Small intestine (tissue), 7 donors: ENCODE measurements at regions not wholly inside any gene's neighbourhood (a gene's known extent, or its start where the extent isn't known, plus 50 kb on each side); places are given as distances from the start of the nearest gene placed in this dataset.
"Not testable (repeated sequence)": the region's sequence is repeated elsewhere in the genome, so short reads cannot be mapped to it uniquely, and the experiment has no call there.

Experiments used
- DNase-seq, 2 donors: peaks; one replicate each; pipeline versions ENCODE4 v3.0.0 to v3.0.0-alpha.2; 2013
- FAIRE-seq: peaks from 2 replicates; lab custom pipeline; 2012; peaks lifted over from hg19 to GRCh38; lab: Jason Lieb, UNC
- H3K27ac ChIP-seq, 3 donors: one replicate each; pipeline ENCODE4 v1.5.1; 2013; ENCODE audit warnings: low read length in 2 of 3, mild to moderate bottlenecking in 2 of 3, control low read depth in 1 of 3, inconsistent platforms in 1 of 3, low read depth in 1 of 3, moderate library complexity in 1 of 3
- H3K27me3 ChIP-seq, 3 donors: one replicate each; pipeline ENCODE4 v1.6.1; 2013; ENCODE audit warnings: low read length in 3 of 3, inconsistent platforms in 1 of 3; ENCODE audit not compliant: control insufficient read depth in 3 of 3, insufficient read depth in 3 of 3
- H3K36me3 ChIP-seq, 3 donors: one replicate each; pipeline ENCODE4 v1.6.1; 2013; ENCODE audit warnings: low read length in 3 of 3, inconsistent platforms in 1 of 3, low read depth in 1 of 3, mild to moderate bottlenecking in 1 of 3, moderate library complexity in 1 of 3; ENCODE audit not compliant: control insufficient read depth in 3 of 3, insufficient read depth in 2 of 3
- H3K4me1 ChIP-seq, 3 donors: one replicate each; pipeline ENCODE4 v1.6.1; 2013; ENCODE audit warnings: low read length in 2 of 3, inconsistent platforms in 1 of 3, low read depth in 1 of 3, mild to moderate bottlenecking in 1 of 3, moderate library complexity in 1 of 3; ENCODE audit not compliant: control insufficient read depth in 3 of 3, insufficient read depth in 2 of 3
- H3K4me3 ChIP-seq, 3 donors: one replicate each; pipeline ENCODE4 v1.5.1; 2013; ENCODE audit warnings: low read length in 3 of 3, control low read depth in 1 of 3, inconsistent platforms in 1 of 3, low read depth in 1 of 3, mild to moderate bottlenecking in 1 of 3, moderate library complexity in 1 of 3
- H3K9me3 ChIP-seq, 2 donors: one replicate each; pipeline ENCODE4 v1.6.1; 2013; ENCODE audit warnings: low read depth in 1 of 2, low read length in 1 of 2; ENCODE audit not compliant: control insufficient read depth in 2 of 2, insufficient read depth in 1 of 2
- WGBS, 3 donors: extraction: QIAGEN DNeasy Blood & Tissue Kit; methylation state at CpG; one replicate each; pipeline ENCODE4 v1.1.7; 2013; 5-methylcytosine and 5-hydroxymethylcytosine counted together
- donor health status: healthy with polysubstance abuse.
- donor health status: control.
- donor health status: control.
- donor health status: Bipolar disorder and iron deficiency.
- donor health status: healthy.

DNA sequence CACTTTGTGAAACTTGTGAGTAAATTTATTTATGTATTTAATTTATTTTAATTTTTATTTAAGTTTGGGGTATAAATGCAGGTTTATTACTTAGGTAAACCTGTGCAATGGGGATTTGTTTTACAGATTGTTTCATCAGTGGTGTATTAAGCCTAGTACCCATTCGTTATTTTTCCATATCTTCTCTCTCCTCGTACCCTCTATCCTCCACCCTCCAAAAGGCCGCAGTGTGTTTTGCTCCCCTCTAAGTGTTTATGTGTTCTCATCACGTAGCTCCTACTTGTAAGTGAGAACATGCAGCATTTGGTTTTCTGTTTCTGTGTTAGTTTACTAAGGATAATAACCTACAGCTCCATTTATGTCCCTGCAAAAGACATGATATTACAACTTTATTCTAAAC is 145.4 kb upstream of the SMIM30 start:
- H3K27ac ChIP-seq, result no peak overlapping the region
- H3K4me1 ChIP-seq, result no peaks in the 10 kb centered on the region
- FAIRE-seq, result no peak
- 75 to 83% (median 83%) methylated on average over 4 of the region's 4 CpGs for WGBS, 3 donors
- H3K9me3 ChIP-seq, result peaks cover 0 to 12% of the 10 kb centered on the region in 2 donors
- H3K36me3 ChIP-seq, result no peaks in the 10 kb centered on the region
- DNase-seq, result no peak
- H3K27me3 ChIP-seq, result no peaks in the 10 kb centered on the region
- no peak overlapping the region for H3K4me3 ChIP-seq

DNA sequence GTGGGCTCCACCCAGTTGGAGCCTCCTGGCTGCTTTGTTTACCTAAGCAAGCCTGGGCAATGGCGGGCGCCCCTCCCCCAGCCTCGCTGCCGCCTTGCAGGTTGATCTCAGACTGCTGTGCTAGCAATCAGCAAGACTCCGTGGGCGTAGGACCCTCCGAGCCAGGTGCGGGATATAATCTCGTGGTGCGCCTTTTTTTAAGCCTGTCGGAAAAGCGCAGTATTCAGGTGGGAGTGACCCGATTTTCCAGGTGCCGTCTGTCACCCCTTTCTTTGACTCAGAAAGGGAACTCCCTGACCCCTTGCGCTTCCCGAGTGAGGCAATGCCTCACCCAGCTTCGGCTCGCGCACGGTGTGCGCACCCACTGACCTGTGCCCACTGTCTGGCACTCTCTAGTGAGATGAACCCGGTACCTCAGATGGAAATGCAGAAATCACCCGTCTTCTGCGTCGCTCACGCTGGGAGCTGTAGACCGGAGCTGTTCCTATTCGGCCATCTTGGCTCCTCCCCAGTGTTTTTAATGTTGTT is 144.9 kb upstream of the SMIM30 start:
- H3K9me3 ChIP-seq, H3K36me3 ChIP-seq, DNase-seq, H3K27me3 ChIP-seq, H3K27ac ChIP-seq, H3K4me3 ChIP-seq, H3K4me1 ChIP-seq, FAIRE-seq: not testable (repeated sequence)
- 92 to 93% (median 92%) methylated on average over 26 to 28 of the region's 28 CpGs for WGBS, 3 donors

GRCh38 chr7:113256883-113257531 is 138.7 kb upstream of the SMIM30 start:
- WGBS, 3 donors, result 85 to 96% (median 87%) methylated on average over 1 of the region's 1 CpG
- Histone ChIP-seq H3K27ac (no peak overlapping the region), H3K4me3 (no peak overlapping the region), H3K9me3 (no peaks in the 10 kb centered on the region), H3K4me1 (no peaks in the 10 kb centered on the region), H3K27me3 (no peaks in the 10 kb centered on the region), H3K36me3 (no peaks in the 10 kb centered on the region)
- FAIRE-seq (no peak), DNase-seq (no peak)

DNA sequence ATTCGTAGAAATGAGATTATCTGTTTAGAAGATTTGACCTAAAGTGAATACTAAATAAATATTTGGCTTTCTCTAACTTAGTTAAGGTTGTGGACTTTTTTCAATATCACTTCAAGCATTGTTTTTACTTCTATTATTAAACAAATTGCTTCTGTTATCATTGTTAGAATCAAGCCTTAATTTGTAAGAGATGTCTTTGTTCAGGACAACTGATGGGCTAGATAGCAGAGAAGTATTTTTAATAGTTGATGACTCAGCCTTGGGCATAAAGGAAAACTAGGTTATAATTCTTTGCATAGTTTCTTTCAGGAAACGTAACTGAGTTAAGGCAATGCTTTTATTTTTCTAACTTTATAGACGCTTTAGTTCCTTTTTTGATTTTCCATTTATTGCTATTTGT is 128.8 kb upstream of the SMIM30 start:
- no peak for FAIRE-seq
- H3K36me3 ChIP-seq, result no peaks in the 10 kb centered on the region

GRCh38 chr7:113246738-113247137 is 128.4 kb upstream of the SMIM30 start:
- Histone ChIP-seq H3K4me1 (no peaks in the 10 kb centered on the region), H3K27ac (no peak overlapping the region), H3K4me3 (no peak overlapping the region), H3K27me3 (no peaks in the 10 kb centered on the region), H3K36me3 (no peaks in the 10 kb centered on the region), H3K9me3 (no peaks in the 10 kb centered on the region)
- DNase-seq (no peak), FAIRE-seq (no peak)

More for the DNA sequence above, 128.8 kb upstream of the SMIM30 start:
- Histone ChIP-seq H3K9me3 (no peaks in the 10 kb centered on the region), H3K27me3 (no peaks in the 10 kb centered on the region), H3K4me3 (no peak overlapping the region), H3K27ac (no peak overlapping the region), H3K4me1 (no peaks in the 10 kb centered on the region)
- DNase-seq, result no peak
- 58 to 65% (median 64%) methylated on average over 3 of the region's 3 CpGs for WGBS, 3 donors

- Histone ChIP-seq H3K4me3 (no peak overlapping the region), H3K4me1 (no peaks in the 10 kb centered on the region), H3K27ac (no peak overlapping the region), H3K36me3 (no peaks in the 10 kb centered on the region), H3K9me3 (no peaks in the 10 kb centered on the region), H3K27me3 (no peaks in the 10 kb centered on the region)
- no peak for DNase-seq
- FAIRE-seq, result no peak
- 67 to 97% (median 94%) methylated on average over 2 of the region's 2 CpGs for WGBS, 3 donors
Observed at GRCh38 chr7:113232885-113233284, 114.5 kb upstream of the SMIM30 start.

GRCh38 chr7:113230691-113231090 is 112.3 kb upstream of the SMIM30 start:
- 82 to 95% (median 85%) methylated on average over 2 of the region's 2 CpGs for WGBS, 3 donors
- no peak overlapping the region for H3K4me3 ChIP-seq
- H3K9me3 ChIP-seq, result no peaks in the 10 kb centered on the region
- FAIRE-seq (no peak), DNase-seq (no peak)
- H3K4me1 ChIP-seq, result no peaks in the 10 kb centered on the region
- no peaks in the 10 kb centered on the region for H3K27me3 ChIP-seq
- H3K27ac ChIP-seq, result no peak overlapping the region
- H3K36me3 ChIP-seq, result no peaks in the 10 kb centered on the region

DNA sequence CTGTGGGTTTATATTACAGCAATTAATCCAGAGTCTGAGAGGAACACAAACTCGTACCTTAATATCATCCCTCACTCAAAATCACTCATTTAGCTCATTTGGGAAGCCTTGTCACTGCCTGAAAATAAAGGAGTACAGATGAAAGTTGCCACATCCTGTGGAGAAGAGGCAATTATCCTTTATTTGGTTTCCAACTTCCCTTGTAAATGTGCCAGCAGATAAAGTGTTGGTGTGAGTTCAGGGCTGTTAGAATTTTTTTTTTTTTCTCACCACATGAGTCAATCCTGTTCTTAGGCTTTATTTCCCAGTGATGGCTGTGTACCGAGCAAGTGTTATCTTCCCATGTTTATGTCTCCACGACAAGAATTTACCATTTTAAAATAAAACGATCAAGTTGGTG is 99.0 kb upstream of the SMIM30 start:
- Histone ChIP-seq H3K27ac (no peak overlapping the region), H3K36me3 (no peaks in the 10 kb centered on the region), H3K27me3 (no peaks in the 10 kb centered on the region), H3K4me3 (no peak overlapping the region), H3K4me1 (no peaks in the 10 kb centered on the region), H3K9me3 (no peaks in the 10 kb centered on the region)
- DNase-seq, result no peak
- WGBS, 3 donors, result 17 to 26% (median 24%) methylated on average over 4 of the region's 4 CpGs
- FAIRE-seq, result no peak

- Histone ChIP-seq H3K27ac (no peak overlapping the region), H3K4me1 (no peaks in the 10 kb centered on the region), H3K4me3 (no peak overlapping the region), H3K36me3 (no peaks in the 10 kb centered on the region), H3K27me3 (no peaks in the 10 kb centered on the region), H3K9me3 (no peaks in the 10 kb centered on the region)
- DNase-seq (no peak), FAIRE-seq (no peak)
- 60 to 73% (median 71%) methylated on average over 1 of the region's 1 CpG for WGBS, 3 donors
Observed at GRCh38 chr7:113216038-113216437, 97.7 kb upstream of the SMIM30 start.
